ENCODE measurements at regions not wholly inside any gene's neighbourhood (a gene's known extent, or its start where the extent isn't known, plus 50 kb on each side); places are given as distances from the start of the nearest gene placed in this dataset.
"Not testable (repeated sequence)": the region's sequence is repeated elsewhere in the genome, so short reads cannot be mapped to it uniquely, and the experiment has no call there.

GRCh38 chr13:88436974-88437373 lies 765.8 kb downstream of the SLITRK5 start:
- DNase-seq, result no peak

DNA sequence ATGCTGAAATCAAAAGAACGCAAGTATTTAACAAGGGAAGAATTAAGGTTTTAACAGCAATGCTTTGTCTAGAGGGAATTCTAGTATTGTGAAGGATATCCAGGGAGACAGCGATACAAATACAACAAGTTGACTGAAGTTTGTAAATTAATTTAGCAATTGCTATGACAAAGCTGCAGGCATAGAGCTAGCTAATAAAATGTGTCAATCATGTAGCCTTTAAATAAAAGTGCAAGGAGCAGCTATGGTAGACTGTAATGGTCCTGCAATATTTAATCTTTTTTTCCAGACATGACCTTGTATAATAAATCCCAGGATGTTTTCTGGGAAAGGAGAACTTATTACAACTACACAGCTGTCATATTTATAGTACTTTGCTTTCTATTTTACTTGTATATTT lies 779.3 kb downstream of the SLITRK5 start:
- DNase-seq, result no peak

- peak; percentile 21 for DNase-seq
Observed at GRCh38 chr13:88456151-88456550, 785.0 kb downstream of the SLITRK5 start.

DNA sequence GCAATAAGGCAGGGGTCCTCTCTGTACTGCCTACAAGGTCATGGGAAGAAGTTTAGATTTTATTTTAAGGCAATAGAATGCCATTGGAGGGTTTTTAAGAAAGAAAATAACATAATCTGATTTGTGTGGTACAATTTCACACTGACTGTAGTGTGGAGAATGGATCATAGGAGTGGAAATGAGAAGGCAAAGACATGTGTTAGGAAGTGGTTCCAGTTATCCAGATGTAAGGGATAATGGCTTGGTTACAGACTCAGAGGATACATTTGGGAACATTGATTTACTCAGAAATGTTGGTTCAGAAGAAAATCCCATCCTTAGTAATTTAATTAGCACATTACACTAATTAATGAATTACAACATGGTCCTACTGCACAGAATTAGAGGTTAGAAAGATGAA lies 788.2 kb downstream of the SLITRK5 start:
- no peak for DNase-seq

DNA sequence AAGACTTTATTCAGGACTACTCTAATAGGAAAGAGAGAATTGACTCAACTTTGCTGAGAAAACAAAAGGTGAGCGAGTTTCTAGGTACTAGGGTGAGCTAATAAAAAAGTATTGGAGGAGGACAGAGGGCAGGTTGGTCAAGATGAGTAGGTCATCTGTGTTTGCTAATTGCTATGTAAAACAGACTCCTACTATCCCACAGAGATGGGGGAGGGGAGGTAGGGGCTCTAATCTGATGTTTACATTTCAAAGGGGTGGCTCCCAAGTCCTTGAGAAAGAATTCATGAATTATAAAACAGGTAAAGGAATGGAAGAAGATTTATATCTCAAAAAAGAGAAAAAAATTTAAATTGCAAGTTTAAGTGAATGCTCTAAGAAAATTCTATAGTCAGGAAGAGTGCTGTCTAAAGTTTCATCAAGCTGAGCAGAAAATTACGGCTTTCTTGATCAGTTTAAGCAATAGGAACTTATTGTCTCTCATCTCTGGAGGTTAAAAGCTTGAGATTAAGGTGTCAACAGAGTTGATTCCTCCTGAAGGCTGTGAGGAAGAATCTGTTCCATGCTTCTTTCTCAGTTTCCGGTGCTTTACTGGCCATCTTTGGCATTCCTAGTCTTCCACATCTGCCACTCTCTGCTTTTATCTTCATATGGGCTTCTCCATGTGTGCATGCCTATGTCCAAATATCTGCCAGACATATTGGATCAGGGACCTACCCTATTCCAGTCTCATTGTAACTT lies 790.3 kb downstream of the SLITRK5 start:
- no peak for DNase-seq

GRCh38 chr13:88464851-88465250 lies 793.7 kb downstream of the SLITRK5 start:
- no peak for DNase-seq

GRCh38 chr13:88472316-88472715 lies 801.1 kb downstream of the SLITRK5 start:
- no peak for DNase-seq

- no peak for DNase-seq
Observed at GRCh38 chr13:88483202-88483601, 812.0 kb downstream of the SLITRK5 start.

DNA sequence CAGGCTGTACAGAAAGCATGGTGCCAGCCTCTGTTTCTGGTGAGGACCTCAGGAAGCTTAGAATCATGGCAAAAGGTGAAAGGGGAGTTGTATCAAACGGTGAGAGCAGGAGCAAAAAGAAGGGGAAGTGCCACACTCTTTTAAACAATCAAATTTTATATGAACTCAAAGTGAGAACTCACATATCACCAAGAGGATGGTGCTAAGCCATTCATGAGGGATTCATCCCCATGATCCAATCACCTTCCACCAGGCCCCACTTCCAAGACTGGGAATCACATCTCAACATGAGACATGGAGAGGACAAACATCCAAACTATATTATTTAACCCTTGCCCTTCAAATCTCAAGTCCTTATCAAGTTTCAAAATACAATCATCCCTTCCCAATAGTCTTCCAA lies 836.7 kb downstream of the SLITRK5 start:
- DNase-seq, result no peak

GRCh38 chr13:88512993-88513392 lies 841.8 kb downstream of the SLITRK5 start:
- not testable (repeated sequence) for DNase-seq

DNA sequence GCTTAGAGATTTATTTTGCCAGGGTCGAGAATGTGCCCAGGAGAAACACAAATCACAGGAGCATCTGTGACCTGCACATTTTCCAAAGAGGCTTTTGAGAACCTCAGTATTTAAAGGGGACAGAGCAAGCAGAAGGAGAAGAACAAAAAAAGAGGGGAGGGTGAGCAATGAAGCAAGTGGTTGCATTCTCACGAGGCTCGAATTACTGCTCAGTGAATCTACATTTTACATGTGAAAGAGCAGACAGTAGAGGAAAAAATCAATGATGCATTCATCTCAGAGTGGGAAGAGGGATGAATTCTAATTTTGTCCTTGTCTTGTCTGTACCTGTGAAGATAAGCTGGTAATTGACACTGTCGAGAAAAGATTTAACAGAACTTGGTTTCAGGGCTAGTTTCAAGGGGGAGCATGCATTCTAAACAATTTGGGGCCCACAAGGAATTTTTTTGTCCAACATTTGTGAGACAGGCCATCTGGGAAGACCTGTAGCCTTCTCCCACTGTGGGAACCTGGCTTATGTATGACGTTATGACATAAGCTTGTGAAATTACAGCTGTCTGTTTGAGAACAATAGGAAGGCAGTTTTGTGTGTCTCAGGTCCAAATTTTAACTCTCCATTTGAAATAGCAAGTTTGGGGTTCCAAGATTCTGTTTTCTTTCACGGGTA lies 855.1 kb downstream of the SLITRK5 start:
- DNase-seq, result no peak

GRCh38 chr13:88526853-88527215 lies 855.7 kb downstream of the SLITRK5 start:
- DNase-seq, result no peak

- DNase-seq, result no peak
Observed at GRCh38 chr13:88541994-88542393, 870.8 kb downstream of the SLITRK5 start.

DNA sequence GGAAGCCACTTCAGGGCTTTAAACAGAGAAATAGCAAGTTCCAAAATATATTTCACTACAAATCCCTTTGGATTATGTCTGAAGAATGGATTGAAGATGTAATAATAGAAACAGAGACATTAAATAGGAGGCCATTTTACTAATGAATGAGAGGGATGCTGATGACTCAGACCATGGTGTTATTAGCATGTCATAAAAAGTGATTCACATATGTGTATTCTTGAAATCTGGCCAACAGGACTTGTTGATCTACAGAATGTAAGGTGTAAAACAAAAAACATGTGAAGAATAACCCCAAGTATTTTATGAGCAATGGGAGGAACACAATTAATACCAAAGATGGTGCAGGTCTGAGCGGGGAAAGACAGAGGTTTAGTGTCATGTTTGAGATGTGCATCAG lies 873.7 kb downstream of the SLITRK5 start:
- no peak for DNase-seq

- DNase-seq, result no peak
Observed at GRCh38 chr13:88552966-88553365, 881.8 kb downstream of the SLITRK5 start.

DNA sequence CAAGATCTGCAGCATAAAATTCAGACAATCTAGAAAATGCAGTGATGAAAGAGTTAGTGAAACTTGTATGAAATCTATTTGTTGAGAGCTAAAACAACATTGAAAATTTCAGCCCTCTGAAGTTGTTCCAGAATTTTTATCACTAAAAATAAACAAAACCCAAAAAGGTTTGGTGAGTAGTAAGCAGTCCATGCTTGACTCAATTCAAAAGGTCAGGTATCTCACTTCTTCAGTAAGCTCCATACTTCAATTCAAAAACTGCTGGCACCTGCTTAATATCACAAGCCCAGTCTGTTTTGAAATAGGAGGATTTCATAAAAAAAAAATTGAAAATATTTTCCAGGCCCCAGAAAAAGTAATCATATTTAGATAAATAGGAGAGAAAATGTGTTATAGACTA lies 894.4 kb downstream of the SLITRK5 start:
- no peak for DNase-seq

GRCh38 chr13:88585861-88586260 lies 914.7 kb downstream of the SLITRK5 start:
- DNase-seq, result no peak

- DNase-seq, result no peak
Observed at GRCh38 chr13:88586263-88586662, 915.1 kb downstream of the SLITRK5 start.

- DNase-seq, result no peak
Observed at GRCh38 chr13:88590574-88590973, 919.4 kb downstream of the SLITRK5 start.

GRCh38 chr13:88592105-88592504 lies 920.9 kb downstream of the SLITRK5 start:
- no peak for DNase-seq

DNA sequence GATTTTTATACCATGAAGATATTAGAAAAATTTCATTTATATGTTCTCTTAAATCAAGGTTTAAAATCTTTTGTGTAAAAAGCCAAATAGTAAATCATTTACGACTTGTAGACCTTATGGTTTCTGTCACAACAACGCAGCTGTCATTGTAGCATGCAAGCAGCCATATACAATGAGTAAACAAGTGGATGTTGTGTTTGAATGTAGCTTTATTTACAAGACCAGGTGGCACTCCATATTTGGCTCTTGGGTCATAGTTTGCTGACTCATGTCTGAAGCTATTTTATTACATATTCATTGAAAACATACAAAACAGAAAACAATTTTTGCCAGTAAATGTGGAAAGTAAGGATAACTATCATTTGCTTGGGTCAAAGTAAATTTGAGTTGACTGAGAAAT lies 930.8 kb downstream of the SLITRK5 start:
- DNase-seq, result no peak

DNA sequence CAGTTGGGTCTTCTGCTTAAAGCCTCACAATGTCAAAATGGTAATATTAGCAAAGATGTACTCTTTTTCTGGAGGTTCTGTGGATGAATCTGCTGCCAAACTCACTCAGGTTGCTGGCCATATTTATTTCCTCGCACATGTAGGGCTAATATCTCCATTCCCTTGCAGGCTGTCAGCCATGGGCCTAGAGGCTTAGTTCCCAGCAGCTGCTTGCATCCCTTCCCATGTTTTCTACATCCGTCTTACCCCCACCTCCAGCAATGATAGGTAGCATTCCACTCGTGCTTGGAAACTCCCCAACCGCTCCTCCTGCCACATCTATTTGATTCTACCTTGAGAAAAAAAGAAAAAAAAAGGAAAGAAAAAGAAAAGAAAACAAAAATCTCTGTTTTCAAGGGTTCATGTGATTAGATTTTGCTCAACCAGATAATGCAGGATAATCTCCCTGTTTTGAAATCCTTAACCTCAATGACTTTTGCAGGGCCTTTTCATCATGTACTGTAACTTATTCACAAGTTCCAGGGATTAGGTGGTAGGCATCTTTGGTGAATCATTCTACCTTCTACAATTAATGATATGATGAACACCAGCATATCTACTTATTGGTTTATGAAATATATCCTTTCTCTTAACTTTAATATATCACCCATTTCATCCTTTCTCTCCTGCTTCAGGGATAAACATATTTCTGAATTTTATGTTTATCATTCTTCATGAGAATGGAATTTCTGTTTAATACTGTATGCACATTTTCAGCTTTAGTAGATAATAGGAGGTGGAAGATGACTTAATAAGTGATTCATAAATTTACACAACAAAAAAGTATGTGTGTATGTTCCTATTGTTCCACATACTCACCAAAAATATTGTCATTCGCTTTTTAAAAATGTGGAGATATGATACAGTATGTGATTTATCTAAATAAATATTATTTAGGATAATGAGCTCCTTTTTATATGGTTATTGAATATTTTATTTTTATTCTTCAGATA lies 931.9 kb downstream of the SLITRK5 start:
- no peak for DNase-seq

GRCh38 chr13:88617176-88617575 lies 946.0 kb downstream of the SLITRK5 start:
- DNase-seq, result no peak

All from MV-4-11 (cell line).